ENCODE measurements at regions not wholly inside any gene's neighbourhood (a gene's known extent, or its start where the extent isn't known, plus 50 kb on each side); places are given as distances from the start of the nearest gene placed in this dataset.

DNA sequence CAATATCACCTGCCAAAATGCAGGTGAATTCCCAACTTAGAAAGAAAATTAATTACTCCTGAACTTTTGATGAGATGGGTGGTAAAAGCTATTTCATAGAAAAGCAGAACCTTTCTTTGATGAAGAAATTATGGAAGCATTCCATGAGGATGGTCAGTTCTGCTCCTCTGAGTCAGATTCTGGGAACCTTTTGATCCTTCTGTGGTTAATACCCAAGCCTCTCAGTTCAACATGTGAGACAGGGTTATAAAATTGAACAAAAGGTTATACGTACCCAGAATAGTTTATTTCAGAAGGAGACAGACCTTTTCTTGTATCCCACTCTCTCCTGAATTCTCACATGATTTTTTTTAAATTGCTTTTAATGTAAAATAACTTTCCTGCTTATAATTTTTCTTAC lies 767.6 kb upstream of the ADAMTS16 start:
- peak; percentile 53 for DNase-seq (ENCODE audit: low read depth, low spot score)
- in situ Hi-C loops (cut with HindIII; ENCODE audit: low pct_unique_long_range_greater_than_20kb, low sequenced_read_pairs): no loop called here

DNA sequence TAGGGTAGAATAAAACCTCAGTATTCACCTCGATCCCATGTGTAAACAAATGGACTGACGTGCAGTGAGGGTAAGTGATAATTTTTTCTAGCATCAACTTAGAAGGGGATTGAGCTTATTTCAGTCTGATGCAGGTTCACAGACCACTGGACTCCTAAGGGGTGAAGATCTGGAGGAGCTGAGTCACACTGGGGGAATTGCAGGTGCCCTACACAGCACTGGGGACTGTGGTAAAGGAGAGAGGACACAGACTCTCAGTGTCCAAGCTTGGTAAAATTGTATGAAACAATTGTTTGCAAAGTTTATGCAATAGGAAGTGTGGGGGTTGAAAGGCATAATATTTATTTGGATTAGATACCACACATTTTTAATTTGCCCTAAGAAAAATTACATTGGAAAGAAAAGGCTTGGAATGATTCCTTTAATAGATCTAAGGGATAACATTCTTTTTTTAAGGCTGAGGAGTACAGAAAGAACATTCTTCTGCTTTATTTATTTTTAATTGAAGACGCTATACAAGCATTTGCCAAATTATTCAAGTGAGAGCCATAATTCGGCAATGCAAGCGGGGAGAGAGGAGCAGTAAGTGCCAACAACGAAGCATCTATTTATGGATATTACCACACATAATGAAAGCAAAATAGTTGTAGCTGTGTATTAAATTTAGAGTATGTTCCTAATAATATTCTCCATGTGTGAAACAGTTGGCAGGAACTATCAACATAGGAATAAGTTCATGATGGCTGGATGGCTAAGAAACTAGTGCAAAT lies 766.9 kb upstream of the ADAMTS16 start:
- in situ Hi-C loops (cut with HindIII; ENCODE audit: low pct_unique_long_range_greater_than_20kb, low sequenced_read_pairs): no loop called here
- peak; percentile 59 for DNase-seq (ENCODE audit: low read depth, low spot score)

DNA sequence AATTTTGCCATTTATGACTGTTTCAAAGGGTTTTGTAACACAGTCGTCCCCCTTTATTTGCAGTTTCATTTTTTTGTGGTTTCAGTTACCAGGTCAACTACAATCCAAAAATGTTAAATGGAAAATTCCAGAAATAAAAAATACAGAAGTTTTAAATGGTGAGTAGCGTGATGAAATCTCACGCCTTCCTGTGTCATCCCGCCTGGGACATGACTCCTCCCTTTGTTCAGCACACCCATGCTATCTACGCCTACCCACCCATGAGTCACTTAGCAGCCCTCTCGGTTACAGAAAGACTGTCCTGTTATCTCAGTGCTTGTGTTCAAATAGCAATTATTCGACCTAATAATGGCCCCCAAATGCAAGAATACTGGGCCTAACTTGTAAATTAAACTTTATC lies 765.3 kb upstream of the ADAMTS16 start:
- in situ Hi-C loops (cut with HindIII; ENCODE audit: low pct_unique_long_range_greater_than_20kb, low sequenced_read_pairs): no loop called here
- no peak for DNase-seq (ENCODE audit: low read depth, low spot score)

DNA sequence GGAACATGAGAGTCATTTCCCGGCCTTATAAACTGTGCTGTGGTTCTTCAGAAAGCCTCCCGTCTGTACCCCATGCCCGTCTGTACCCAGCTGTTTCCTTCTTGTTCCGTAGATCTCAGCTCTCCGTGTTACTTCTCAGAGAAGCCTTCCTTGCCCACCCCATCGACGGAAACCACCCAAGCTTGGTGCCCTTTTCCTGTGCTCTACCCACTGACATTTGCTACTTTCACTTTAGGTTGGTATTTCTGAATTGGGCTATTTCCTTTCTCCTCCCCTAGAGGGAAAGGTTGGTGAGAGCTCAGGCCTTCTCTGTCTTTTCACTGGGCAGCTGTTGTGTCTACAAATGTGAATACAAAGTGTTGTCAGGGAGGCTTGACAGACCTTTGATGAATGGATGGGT lies 764.5 kb upstream of the ADAMTS16 start:
- in situ Hi-C loops (cut with HindIII; ENCODE audit: low pct_unique_long_range_greater_than_20kb, low sequenced_read_pairs): no loop called here
- peak; percentile 27 for DNase-seq (ENCODE audit: low read depth, low spot score)

DNA sequence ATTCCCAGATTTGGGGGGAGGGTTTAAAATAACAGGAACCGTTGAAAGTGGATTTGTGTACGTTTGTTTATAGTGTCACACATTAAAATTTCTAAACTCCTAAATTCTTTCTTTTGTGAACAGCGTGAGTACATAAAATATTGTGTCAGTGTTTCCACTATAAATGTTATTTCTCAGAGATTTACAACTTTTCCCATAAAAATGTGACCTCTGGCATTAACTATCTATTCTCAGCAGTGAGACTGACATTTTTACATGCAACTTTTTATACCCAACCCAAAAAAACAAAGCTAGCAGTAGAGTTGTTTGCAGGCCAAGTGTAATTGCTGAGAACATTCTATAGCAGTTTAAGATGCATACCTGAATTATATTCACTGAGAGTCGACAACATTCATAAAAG lies 757.0 kb upstream of the ADAMTS16 start:
- in situ Hi-C loops (cut with HindIII; ENCODE audit: low pct_unique_long_range_greater_than_20kb, low sequenced_read_pairs): no loop called here

DNA sequence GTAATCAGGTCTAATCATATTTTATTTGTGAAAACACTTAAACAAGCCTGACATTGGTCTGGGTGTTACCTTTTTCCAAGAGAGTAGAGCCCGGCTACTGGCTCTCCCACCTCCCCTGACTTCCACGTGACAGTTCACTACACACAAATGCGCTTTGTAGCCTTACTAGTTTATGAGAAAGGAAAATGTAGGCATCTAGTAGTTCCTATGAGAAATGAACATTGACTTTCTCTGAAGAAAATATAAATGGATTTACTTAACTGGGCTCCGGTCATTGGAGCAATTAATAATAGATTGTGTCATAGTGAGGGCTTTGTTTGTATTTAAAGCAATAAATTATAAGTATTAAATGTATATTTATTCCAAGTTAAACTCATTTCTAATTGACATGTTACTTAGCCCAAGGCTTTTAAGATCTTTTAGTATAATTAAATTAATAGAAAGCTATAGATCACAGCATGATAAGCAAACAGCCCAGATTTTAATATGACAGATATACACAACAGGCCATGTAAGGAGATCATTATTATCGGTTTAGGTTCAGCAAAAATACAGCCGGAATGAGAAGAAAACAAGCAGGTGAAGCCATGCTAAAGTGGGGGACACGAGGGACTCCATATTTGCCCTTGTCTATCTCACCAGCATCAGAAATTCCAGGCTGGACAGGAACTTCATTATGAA lies 756.5 kb upstream of the ADAMTS16 start:
- DNase-seq (ENCODE audit: low read depth, low spot score): no peak

More for the DNA sequence above, 757.0 kb upstream of the ADAMTS16 start:
- DNase-seq (ENCODE audit: low read depth, low spot score): no peak

DNA sequence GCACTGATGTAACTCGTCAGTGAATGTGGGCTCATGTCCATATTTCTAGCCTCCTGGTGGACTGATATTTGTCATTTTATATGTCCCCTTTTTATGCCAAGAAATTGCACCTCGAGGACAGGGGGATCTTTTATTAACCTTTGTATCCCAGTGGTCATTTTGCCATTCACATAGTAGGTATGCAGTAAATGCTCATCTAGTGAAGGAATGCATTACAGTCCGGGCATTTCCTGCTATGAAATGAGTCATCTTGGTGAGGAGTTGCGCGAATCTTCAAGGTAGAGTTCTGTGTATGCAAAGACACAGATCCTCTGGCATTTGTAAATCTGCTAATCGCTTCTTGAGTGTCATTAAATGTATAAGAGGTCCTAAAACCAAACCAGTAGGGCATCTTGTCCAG lies 755.5 kb upstream of the ADAMTS16 start:
- no peak for DNase-seq (ENCODE audit: low read depth, low spot score)

More for the DNA sequence above, 756.5 kb upstream of the ADAMTS16 start:
- in situ Hi-C loops (cut with HindIII; ENCODE audit: low pct_unique_long_range_greater_than_20kb, low sequenced_read_pairs): no loop called here

DNA sequence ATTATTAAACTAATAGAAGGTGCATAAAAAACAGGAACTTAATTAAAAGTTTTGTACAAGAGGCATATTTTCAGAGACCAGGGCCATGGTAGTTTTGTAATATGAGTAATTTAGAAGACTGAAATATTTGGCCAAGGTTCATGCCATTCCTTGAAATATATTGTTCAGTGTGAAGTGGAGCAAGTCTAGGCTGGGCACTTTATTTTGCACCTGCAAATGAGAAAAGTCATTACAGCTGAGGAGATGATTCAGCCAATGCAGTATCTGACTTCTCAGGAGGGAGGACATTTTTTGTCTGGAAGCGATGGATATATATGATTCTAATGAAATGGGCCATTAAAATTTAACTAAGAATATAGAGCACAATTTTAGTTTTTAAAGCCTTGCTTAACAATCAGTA lies 754.0 kb upstream of the ADAMTS16 start:
- in situ Hi-C loops (cut with HindIII; ENCODE audit: low pct_unique_long_range_greater_than_20kb, low sequenced_read_pairs): no loop called here
- no peak for DNase-seq (ENCODE audit: low read depth, low spot score)

More for the DNA sequence above, 755.5 kb upstream of the ADAMTS16 start:
- in situ Hi-C loops (cut with HindIII; ENCODE audit: low pct_unique_long_range_greater_than_20kb, low sequenced_read_pairs): no loop called here

DNA sequence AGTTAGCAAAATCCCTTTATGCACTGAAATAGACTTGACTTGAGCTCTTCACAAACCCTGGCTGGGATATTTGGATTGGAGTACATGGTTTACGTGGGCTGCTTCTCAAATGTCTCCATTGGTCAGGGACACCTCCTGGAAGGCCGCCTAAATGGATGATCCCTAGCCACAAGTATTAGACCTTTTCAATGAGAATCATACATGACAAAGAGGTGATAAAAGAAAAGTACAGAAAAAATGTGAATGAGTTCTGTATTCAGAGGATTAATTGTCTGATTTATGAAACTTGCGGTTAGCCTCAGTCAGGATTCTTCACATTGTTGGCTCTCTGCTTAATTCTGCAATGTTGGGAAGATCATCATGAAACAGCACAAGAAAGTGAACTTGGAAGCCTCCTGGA lies 752.8 kb upstream of the ADAMTS16 start:
- DNase-seq (ENCODE audit: low read depth, low spot score): peak; percentile 92

DNA sequence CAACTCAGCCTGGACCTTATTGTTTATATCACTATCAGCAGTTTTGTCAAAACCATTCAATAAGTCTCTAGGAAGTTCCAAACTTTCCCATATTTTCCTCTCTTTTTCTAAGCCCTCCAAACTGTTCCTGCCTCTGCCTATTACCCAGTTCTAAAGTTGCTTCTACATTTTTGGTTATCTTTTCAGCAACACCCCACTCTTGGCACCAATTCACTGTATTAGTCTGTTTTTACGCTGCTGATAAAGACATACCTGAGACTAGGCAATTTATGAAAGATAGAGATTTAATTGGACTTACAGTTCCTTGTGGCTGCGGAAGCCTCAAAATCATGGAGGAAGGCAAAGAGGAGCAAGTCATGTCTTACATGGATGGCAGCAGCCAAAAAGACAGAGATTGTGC lies 744.4 kb upstream of the ADAMTS16 start:
- in situ Hi-C loops (cut with HindIII; ENCODE audit: low pct_unique_long_range_greater_than_20kb, low sequenced_read_pairs): no loop called here
- no peak for DNase-seq (ENCODE audit: low read depth, low spot score)

More for the DNA sequence above, 752.8 kb upstream of the ADAMTS16 start:
- in situ Hi-C loops (cut with HindIII; ENCODE audit: low pct_unique_long_range_greater_than_20kb, low sequenced_read_pairs): no loop called here

DNA sequence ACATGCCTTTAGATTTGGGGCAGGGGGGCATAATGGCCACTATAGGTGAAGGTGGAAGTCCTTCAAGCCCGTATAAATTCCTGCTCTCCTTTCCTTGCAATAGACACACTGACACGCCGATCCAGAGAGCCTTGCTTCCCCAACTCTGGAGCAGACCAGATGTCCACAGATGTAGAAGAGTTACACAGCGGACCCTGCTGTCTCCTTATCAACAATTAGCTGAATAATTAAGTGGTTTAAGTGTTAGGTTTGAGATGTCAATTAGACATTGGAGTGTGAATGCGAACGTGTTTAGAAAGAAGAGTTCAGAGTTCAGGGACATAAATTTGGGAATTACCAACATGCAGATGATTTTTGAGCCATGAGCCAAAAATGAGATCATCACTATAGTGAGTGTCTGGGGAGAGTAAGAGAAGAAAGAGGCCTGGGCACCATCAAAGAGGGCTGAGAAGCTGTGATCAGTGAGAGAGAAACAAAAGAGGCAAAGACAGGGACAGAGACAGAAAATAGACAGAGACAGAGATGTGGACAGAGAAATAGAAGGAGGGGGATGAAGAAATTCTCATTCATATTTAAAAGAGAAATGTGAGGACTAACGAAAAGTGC lies 734.4 kb upstream of the ADAMTS16 start:
- in situ Hi-C loops (cut with HindIII; ENCODE audit: low pct_unique_long_range_greater_than_20kb, low sequenced_read_pairs): no loop called here
- no peak for DNase-seq (ENCODE audit: low read depth, low spot score)

DNA sequence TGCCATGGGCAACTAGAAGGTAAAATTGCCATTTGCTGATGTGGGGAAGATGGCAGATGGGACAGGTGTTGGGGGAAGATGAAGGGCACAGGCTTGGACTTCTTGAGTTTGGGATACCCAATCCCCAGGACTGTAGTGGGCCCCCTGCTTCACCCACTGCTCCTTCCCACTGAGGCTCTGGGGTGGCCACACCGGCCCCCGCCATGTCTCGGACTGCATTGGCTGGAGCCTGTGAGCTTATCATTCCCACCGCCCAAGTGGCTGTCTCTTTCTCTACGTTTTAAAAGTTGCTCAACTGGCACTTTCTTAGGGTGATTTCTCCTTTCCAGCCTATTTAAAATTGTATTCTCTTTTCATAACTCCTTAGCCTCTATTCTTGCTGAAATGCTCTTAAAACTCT lies 730.0 kb upstream of the ADAMTS16 start:
- in situ Hi-C loops (cut with HindIII; ENCODE audit: low pct_unique_long_range_greater_than_20kb, low sequenced_read_pairs): no loop called here
- DNase-seq (ENCODE audit: low read depth, low spot score): no peak

DNA sequence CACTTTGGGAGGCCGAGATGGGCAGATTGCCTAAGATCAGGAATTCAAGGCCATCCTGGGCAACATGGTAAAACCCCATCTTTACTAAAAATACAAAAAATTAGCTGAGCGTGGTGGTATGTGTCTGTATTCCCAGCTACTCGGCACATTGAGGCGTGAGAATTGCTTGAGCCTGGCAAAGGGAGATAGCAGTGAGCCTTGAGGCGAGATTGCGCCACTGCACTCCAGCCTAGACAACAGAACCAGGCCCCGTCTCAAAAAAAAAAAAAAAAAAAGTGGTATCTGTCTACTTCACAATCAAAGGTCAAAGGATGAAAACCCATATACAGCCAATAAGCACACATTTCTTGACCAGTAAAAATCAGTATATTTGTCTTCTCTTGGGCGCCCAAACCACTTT lies 728.5 kb upstream of the ADAMTS16 start:
- peak; percentile 35 for DNase-seq (ENCODE audit: low read depth, low spot score)
- in situ Hi-C loops (cut with HindIII; ENCODE audit: low pct_unique_long_range_greater_than_20kb, low sequenced_read_pairs): no loop called here

DNA sequence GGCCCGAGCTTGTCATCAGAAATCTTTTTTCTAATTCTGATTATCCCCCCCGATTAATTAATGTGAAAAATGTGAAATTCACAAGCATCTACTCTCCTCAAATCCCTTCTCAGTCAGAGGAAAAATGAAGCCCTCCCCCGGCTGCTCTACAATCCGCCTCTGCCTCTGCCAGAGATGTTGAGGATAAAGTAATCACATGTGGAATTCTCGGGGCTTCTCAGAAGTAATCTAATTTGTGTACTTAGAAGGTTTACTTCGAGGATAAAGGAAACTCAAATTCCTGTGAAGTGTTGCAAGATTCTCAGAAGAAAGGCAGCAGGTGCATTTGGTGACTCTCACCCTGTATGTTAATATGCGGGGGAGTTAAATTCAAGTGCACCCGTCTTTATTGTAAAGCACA lies 726.1 kb upstream of the ADAMTS16 start:
- in situ Hi-C loops (cut with HindIII; ENCODE audit: low pct_unique_long_range_greater_than_20kb, low sequenced_read_pairs): no loop called here
- DNase-seq (ENCODE audit: low read depth, low spot score): no peak

DNA sequence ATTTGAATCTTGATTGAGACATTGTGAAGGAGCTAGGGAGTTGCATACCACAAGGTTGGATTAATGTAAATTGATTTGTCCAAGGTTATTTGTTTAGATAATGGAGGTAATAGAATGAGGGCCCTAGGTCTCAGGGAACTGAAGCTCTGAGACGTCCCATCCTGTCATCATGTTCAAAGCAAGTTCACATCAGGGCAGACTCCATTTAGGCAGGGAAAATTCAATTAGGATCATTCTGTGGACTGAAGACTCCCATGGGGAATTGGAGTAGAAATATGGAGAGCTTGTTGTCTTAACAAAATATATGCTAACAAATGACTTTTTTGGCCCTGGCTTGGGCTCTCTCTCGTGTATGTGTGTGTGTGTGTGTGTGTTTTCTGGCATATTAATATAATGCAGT lies 722.0 kb upstream of the ADAMTS16 start:
- DNase-seq (ENCODE audit: low read depth, low spot score): no peak
- in situ Hi-C loops (cut with HindIII; ENCODE audit: low pct_unique_long_range_greater_than_20kb, low sequenced_read_pairs): no loop called here

DNA sequence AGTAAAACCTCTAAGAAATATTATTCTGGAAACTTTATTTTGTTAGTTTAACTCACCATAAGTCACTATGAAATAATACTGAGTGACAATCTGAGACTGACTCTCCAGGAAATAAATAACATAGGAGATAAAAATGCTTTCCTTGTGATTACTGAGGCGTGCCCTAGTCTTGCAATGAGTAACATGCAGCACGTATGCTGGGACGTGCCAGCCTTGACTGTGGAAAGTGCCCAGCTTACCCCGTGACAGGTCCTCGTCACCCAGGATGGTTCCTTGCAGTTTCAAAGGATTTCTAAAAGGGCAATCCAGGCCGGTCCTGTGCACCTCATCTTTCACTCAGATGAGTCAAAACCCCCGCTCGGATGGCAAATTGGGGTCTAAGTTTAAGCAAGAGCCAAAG lies 720.8 kb upstream of the ADAMTS16 start:
- in situ Hi-C loops (cut with HindIII; ENCODE audit: low pct_unique_long_range_greater_than_20kb, low sequenced_read_pairs): no loop called here
- no peak for DNase-seq (ENCODE audit: low read depth, low spot score)

DNA sequence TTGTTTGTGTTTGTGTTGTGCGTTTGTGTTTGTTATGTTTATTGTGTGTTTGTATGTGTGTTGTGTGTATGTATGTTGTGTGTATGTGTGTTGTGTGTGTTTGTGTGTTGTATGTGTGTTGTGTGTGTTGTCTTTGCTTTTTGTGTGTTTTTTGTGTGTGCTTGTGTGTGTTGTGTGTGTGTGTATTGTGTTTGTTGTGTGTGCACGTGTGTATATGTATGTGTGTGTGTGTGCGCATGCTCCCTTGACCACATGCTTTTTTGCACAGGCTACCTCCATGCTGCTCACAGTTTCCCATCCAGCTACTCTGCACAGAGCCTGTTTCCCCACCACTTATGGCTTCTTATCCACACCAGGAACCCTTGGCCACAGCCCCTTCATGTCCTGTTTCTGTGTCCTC lies 720.0 kb upstream of the ADAMTS16 start:
- no peak for DNase-seq (ENCODE audit: low read depth, low spot score)
- in situ Hi-C loops (cut with HindIII; ENCODE audit: low pct_unique_long_range_greater_than_20kb, low sequenced_read_pairs): no loop called here

DNA sequence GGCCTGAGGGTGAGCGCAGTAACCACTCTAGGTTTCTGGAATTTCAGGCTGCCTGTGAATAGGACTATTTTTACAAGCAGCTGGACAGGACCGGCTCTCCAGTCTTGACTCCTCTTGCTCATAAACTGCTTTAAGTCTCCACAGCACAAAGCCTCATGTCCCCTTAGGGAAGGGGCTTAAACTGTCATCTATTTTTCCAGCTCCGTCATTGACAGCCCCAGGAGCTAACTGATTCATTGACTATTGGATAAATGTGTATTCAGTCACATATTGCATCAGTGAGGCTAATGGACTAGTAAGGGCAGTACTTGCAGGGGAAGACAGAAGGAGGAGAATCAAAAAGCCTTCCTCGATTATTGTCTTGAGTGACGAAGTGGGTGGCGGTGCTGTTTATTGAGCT lies 719.4 kb upstream of the ADAMTS16 start:
- in situ Hi-C loops (cut with HindIII; ENCODE audit: low pct_unique_long_range_greater_than_20kb, low sequenced_read_pairs): no loop called here
- DNase-seq (ENCODE audit: low read depth, low spot score): no peak

DNA sequence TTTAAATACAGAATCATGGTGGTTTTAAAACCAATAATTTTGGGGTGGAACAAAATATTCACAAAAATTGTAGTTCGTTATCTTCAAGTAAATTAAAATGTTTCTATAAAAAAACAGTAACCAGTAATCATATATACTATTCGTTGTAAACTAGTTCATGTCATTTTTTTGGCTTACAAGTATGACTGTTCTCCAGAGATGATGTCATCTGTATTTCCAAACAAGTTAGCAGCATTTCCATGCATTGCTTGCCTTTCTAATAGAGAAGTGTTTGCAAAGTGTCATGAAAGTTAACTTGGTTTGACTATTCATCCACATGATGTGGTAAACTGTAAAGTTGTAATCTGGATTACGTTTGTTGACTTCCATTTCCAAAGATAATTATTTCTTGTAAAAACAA lies 717.9 kb upstream of the ADAMTS16 start:
- no peak for DNase-seq (ENCODE audit: low read depth, low spot score)
- in situ Hi-C loops (cut with HindIII; ENCODE audit: low pct_unique_long_range_greater_than_20kb, low sequenced_read_pairs): no loop called here

Data from SK-MEL-5 (cell line).